T-helper 2 cell (primary cell): ENCODE measurements at regions not wholly inside any gene's neighbourhood (a gene's known extent, or its start where the extent isn't known, plus 50 kb on each side); places are given as distances from the start of the nearest gene placed in this dataset.
"Not testable (repeated sequence)": the region's sequence is repeated elsewhere in the genome, so short reads cannot be mapped to it uniquely, and the experiment has no call there.

Experiments
- DNase-seq, 5 experiments: peaks; one replicate each; pipeline versions ENCODE4 v3.0.0 to v3.0.0-alpha.2; 2012 to 2022

- DNase-seq = no peak
Observed at GRCh38 chr1:30102605-30103004, 620.8 kb downstream of the MATN1 start.

- DNase-seq = no peak
Observed at GRCh38 chr1:30101487-30102227, 621.7 kb downstream of the MATN1 start.

- no peak for DNase-seq
Observed at GRCh38 chr1:30101016-30101415, 622.4 kb downstream of the MATN1 start.

GRCh38 chr1:30100524-30100862, 622.9 kb downstream of the MATN1 start:
- DNase-seq = no peak

GRCh38 chr1:30099587-30100523, 623.5 kb downstream of the MATN1 start:
- DNase-seq = no peak

GRCh38 chr1:30097851-30098250, 625.5 kb downstream of the MATN1 start:
- not testable (repeated sequence) for DNase-seq

- DNase-seq = no peak
Observed at GRCh38 chr1:30095451-30096025, 627.8 kb downstream of the MATN1 start.

GRCh38 chr1:30095051-30095450, 628.3 kb downstream of the MATN1 start:
- no peak for DNase-seq

GRCh38 chr1:30092051-30092858, 631.1 kb downstream of the MATN1 start:
- no peak for DNase-seq

- DNase-seq = no peak
Observed at GRCh38 chr1:30090162-30090820, 633.1 kb downstream of the MATN1 start.

- no peak for DNase-seq
Observed at GRCh38 chr1:30089024-30089430, 634.4 kb downstream of the MATN1 start.

GRCh38 chr1:30088594-30088993, 634.8 kb downstream of the MATN1 start:
- DNase-seq = no peak

GRCh38 chr1:30087465-30087864, 635.9 kb downstream of the MATN1 start:
- no peak for DNase-seq

- peak in 1 of 5 experiments; percentile 26 for DNase-seq
Observed at GRCh38 chr1:30085811-30086770, 637.3 kb downstream of the MATN1 start.

GRCh38 chr1:30084909-30085571, 638.3 kb downstream of the MATN1 start:
- DNase-seq = no peak

- DNase-seq = no peak
Observed at GRCh38 chr1:30083800-30084464, 639.5 kb downstream of the MATN1 start.

GRCh38 chr1:30081379-30082102, 641.8 kb downstream of the MATN1 start:
- no peak for DNase-seq

- not testable (repeated sequence) for DNase-seq
Observed at GRCh38 chr1:30075916-30076315, 647.5 kb downstream of the MATN1 start.
